ENCODE measurements at regions not wholly inside any gene's neighbourhood (a gene's known extent, or its start where the extent isn't known, plus 50 kb on each side); places are given as distances from the start of the nearest gene placed in this dataset.

- Histone ChIP-seq H3K4me1 (ENCODE audit: control insufficient read depth, insufficient read depth, low read length) (no peaks in the 10 kb centered on the region), H3K27me3 (ENCODE audit: control insufficient read depth, insufficient read depth, low read length) (no peaks in the 10 kb centered on the region), H3K36me3 (ENCODE audit: control insufficient read depth, insufficient read depth, low read length) (no peaks in the 10 kb centered on the region), H3K4me3 (ENCODE audit: low read depth in 2 of 2, low read length in 2 of 2) (no peak overlapping the region), H3K27ac (ENCODE audit: low read length) (no peak overlapping the region), H3K9me3 (ENCODE audit: control insufficient read depth, insufficient read depth, low read depth, low read length) (no peaks in the 10 kb centered on the region)
- CTCF ChIA-PET = no interaction called here
- DNase-seq (ENCODE audit: low read depth, low spot score) = no peak
- BruUV-seq (replicated peaks) = no TSS peak
- in situ Hi-C loops (cut with HindIII; ENCODE audit: low pct_unique_long_range_greater_than_20kb, low sequenced_read_pairs) = no loop called here
- no peak for ATAC-seq
- POLR2A ChIA-PET = no interaction called here
- TF ChIP-seq, protein P1, sequence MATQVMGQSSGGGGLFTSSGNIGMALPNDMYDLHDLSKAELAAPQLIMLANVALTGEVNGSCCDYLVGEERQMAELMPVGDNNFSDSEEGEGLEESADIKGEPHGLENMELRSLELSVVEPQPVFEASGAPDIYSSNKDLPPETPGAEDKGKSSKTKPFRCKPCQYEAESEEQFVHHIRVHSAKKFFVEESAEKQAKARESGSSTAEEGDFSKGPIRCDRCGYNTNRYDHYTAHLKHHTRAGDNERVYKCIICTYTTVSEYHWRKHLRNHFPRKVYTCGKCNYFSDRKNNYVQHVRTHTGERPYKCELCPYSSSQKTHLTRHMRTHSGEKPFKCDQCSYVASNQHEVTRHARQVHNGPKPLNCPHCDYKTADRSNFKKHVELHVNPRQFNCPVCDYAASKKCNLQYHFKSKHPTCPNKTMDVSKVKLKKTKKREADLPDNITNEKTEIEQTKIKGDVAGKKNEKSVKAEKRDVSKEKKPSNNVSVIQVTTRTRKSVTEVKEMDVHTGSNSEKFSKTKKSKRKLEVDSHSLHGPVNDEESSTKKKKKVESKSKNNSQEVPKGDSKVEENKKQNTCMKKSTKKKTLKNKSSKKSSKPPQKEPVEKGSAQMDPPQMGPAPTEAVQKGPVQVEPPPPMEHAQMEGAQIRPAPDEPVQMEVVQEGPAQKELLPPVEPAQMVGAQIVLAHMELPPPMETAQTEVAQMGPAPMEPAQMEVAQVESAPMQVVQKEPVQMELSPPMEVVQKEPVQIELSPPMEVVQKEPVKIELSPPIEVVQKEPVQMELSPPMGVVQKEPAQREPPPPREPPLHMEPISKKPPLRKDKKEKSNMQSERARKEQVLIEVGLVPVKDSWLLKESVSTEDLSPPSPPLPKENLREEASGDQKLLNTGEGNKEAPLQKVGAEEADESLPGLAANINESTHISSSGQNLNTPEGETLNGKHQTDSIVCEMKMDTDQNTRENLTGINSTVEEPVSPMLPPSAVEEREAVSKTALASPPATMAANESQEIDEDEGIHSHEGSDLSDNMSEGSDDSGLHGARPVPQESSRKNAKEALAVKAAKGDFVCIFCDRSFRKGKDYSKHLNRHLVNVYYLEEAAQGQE (IDR thresholded peaks at IDR 0.05; ENCODE audit: insufficient read depth in 1 of 2, low read depth in 2 of 2, low read length in 1 of 2) = no peak
- TF ChIP-seq POLR2AphosphoS5 (IDR thresholded peaks at IDR 0.05; ENCODE audit: low read depth, low read length) (no peak), CTCF (IDR thresholded peaks at IDR 0.05) (no peak), SIN3A (IDR thresholded peaks at IDR 0.05; ENCODE audit: borderline replicate concordance, insufficient read depth, low read depth, low read length) (no peak), TCF7L2 (IDR thresholded peaks at IDR 0.05; ENCODE audit: low read depth, low read length) (no peak)
- intact Hi-C loops (cut with micrococcal nuclease; ENCODE audit: unreplicated experiment) = no loop called here
These were observed 258.3 kb downstream of the OLFM3 start for GRCh38 chr1:101738475-101738874.

GRCh38 chr1:101739146-101739545, 257.6 kb downstream of the OLFM3 start:
- ATAC-seq (no peak), DNase-seq (ENCODE audit: low read depth, low spot score) (no peak)
- TF ChIP-seq SIN3A (IDR thresholded peaks at IDR 0.05; ENCODE audit: borderline replicate concordance, insufficient read depth, low read depth, low read length) (no peak), TCF7L2 (IDR thresholded peaks at IDR 0.05; ENCODE audit: low read depth, low read length) (no peak), POLR2AphosphoS5 (IDR thresholded peaks at IDR 0.05; ENCODE audit: low read depth, low read length) (no peak), CTCF (IDR thresholded peaks at IDR 0.05) (no peak)
- TF ChIP-seq, protein P1 (IDR thresholded peaks at IDR 0.05; ENCODE audit: insufficient read depth in 1 of 2, low read depth in 2 of 2, low read length in 1 of 2) = no peak
- H3K27me3 ChIP-seq (ENCODE audit: control insufficient read depth, insufficient read depth, low read length) = no peaks in the 10 kb centered on the region
- H3K4me3 ChIP-seq (ENCODE audit: low read depth in 2 of 2, low read length in 2 of 2) = no peak overlapping the region
- ChIA-PET POLR2A (no interaction called here), CTCF (no interaction called here)
- no peaks in the 10 kb centered on the region for H3K9me3 ChIP-seq (ENCODE audit: control insufficient read depth, insufficient read depth, low read depth, low read length)
- no peak overlapping the region for H3K27ac ChIP-seq (ENCODE audit: low read length)
- in situ Hi-C loops (cut with HindIII; ENCODE audit: low pct_unique_long_range_greater_than_20kb, low sequenced_read_pairs) (no loop called here), intact Hi-C loops (cut with micrococcal nuclease; ENCODE audit: unreplicated experiment) (no loop called here)
- H3K4me1 ChIP-seq (ENCODE audit: control insufficient read depth, insufficient read depth, low read length) = no peaks in the 10 kb centered on the region
- no peaks in the 10 kb centered on the region for H3K36me3 ChIP-seq (ENCODE audit: control insufficient read depth, insufficient read depth, low read length)
- no TSS peak for BruUV-seq (replicated peaks)

Measured in Panc1 (cell line).